ENCODE measurements at regions not wholly inside any gene's neighbourhood (a gene's known extent, or its start where the extent isn't known, plus 50 kb on each side); places are given as distances from the start of the nearest gene placed in this dataset.

DNA sequence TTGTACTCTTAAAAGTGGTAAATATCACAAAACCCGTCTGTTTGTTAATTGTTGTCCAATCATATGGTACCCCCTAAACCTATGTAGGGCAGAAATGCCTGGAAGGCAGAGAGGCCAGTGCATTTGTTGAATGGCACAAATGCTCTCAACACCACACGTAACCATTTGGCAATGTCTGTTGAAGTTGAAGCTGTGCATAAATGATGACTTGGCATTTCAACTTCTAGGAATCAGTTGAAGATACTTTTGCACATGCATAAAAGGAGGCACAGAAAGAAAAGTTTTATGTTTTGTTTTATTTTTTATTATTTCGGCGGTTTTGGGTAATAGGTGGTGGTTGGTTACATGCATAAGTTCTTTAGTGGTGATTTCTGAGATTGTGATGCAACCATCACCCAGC is 246.6 kb downstream of the TAF11L14 start:
- no peak overlapping the region for H4K91ac ChIP-seq (ENCODE audit: insufficient read length, low read depth, low read length)
- no peak overlapping the region for H3T11ph ChIP-seq (ENCODE audit: low read length)
- H3K23ac ChIP-seq (ENCODE audit: insufficient read length, low read depth, low read length) = no peak overlapping the region
- H3K14ac ChIP-seq (ENCODE audit: insufficient read depth, low read length) = no peak overlapping the region
- Mint-ChIP-seq H3K9me3 (peaks cover 0 to 5% of the 10 kb centered on the region in 2 experiments; a peak in 3 of 5 replicates), H3K4me1 (peaks cover 13 to 15% of the 10 kb centered on the region in 2 experiments), H3K4me3 (no peak overlapping the region), H3K36me3 (ENCODE audit: insufficient read depth in 1 of 3, low read depth in 3 of 3) (peaks cover 5 to 11% (median 7%) of the 10 kb centered on the region in 3 experiments; a peak in 4 of 7 replicates), H3K27ac (no peak overlapping the region), H3K27me3 (ENCODE audit: low read depth) (no peaks in the 10 kb centered on the region)
- no peak overlapping the region for H3K18ac ChIP-seq (ENCODE audit: insufficient read length, low read depth, low read length)
- H4K5ac ChIP-seq (ENCODE audit: insufficient read length, low read depth, low read length) = no peak overlapping the region
- no peaks in the 10 kb centered on the region for H3K23me2 ChIP-seq (ENCODE audit: insufficient read length, low read depth, low read length, poor library complexity, severe bottlenecking)
- no peak overlapping the region for H3K27ac ChIP-seq (ENCODE audit: insufficient read length, low read depth, low read length)
- H2BK12ac ChIP-seq (ENCODE audit: insufficient read length, low read depth, low read length) = no peak overlapping the region
- no peak overlapping the region for H2BK5ac ChIP-seq (ENCODE audit: insufficient read length, low read length)
- no peaks in the 10 kb centered on the region for H3K27me3 ChIP-seq (ENCODE audit: insufficient read depth, low read length)
- TF ChIP-seq CTCF (conservative IDR thresholded peaks at IDR 0.05) = no peak
- no peak overlapping the region for H2BK120ac ChIP-seq (ENCODE audit: low read depth, low read length, poor library complexity, severe bottlenecking)
- H3K56ac ChIP-seq (ENCODE audit: insufficient read length, low read depth, low read length) = no peak overlapping the region
- no peaks in the 10 kb centered on the region for H3K9me3 ChIP-seq (ENCODE audit: control insufficient read depth, low read depth, low read length)
- H2BK20ac ChIP-seq (ENCODE audit: low read depth, low read length, poor library complexity, severe bottlenecking) = no peak overlapping the region
- no CpG with 5 or more reads among the region's 4 CpGs for WGBS (ENCODE audit: extremely low coverage, insufficient read length, low lambda C conversion rate)
- H3K4me2 ChIP-seq (ENCODE audit: insufficient read depth, insufficient read length, low read length) = no peak overlapping the region
- no peaks in the 10 kb centered on the region for H4K20me1 ChIP-seq (ENCODE audit: control insufficient read depth, insufficient read depth, insufficient read length)
- no peak overlapping the region for H3K9ac ChIP-seq (ENCODE audit: extremely low read depth, insufficient read length, low read length)
- no peak overlapping the region for H2AFZ ChIP-seq (ENCODE audit: low read length)
- no peaks in the 10 kb centered on the region for H3K4me1 ChIP-seq (ENCODE audit: insufficient read depth, low read length)
- no peak overlapping the region for H3K4ac ChIP-seq (ENCODE audit: low read depth, low read length)
- no peaks in the 10 kb centered on the region for H3K79me2 ChIP-seq (ENCODE audit: insufficient read depth, low read length)
- H2BK15ac ChIP-seq (ENCODE audit: low read depth, low read length) = no peak overlapping the region
- no peak overlapping the region for H4K8ac ChIP-seq (replicated peaks; ENCODE audit: insufficient read length, low read depth, low read length)
- H3K79me1 ChIP-seq (ENCODE audit: insufficient read depth, low read depth, low read length, poor library complexity, severe bottlenecking) = no peaks in the 10 kb centered on the region
- no peak overlapping the region for H2AK5ac ChIP-seq (ENCODE audit: insufficient read length, low read length)
- DNase-seq = no peak

Data from H9 (cell line).